ENCODE measurements at regions not wholly inside any gene's neighbourhood (a gene's known extent, or its start where the extent isn't known, plus 50 kb on each side); places are given as distances from the start of the nearest gene placed in this dataset.

GRCh38 chr6:80618953-80619352, 512.5 kb downstream of the BCKDHB start:
- TF ChIP-seq ESRRA (CRISPR knock-in tag; IDR thresholded peaks at IDR 0.05; ENCODE audit: borderline replicate concordance) (no peak), CTCF (IDR thresholded peaks at IDR 0.05) (no peak), ELF4 (CRISPR knock-in tag; IDR thresholded peaks at IDR 0.05; ENCODE audit: low read depth) (no peak), ATF3 (CRISPR knock-in tag; conservative IDR thresholded peaks at IDR 0.05) (no peak), MXD4 (CRISPR knock-in tag; IDR thresholded peaks at IDR 0.05; ENCODE audit: borderline replicate concordance) (no peak), SMAD3 (CRISPR knock-in tag; IDR thresholded peaks at IDR 0.05; ENCODE audit: borderline replicate concordance) (no peak), MAX (CRISPR knock-in tag; IDR thresholded peaks at IDR 0.05) (no peak), ETV6 (CRISPR knock-in tag; IDR thresholded peaks at IDR 0.05) (no peak), PRDM15 (CRISPR knock-in tag; IDR thresholded peaks at IDR 0.05) (no peak), USF2 (CRISPR knock-in tag; IDR thresholded peaks at IDR 0.05) (no peak), NR3C1 (CRISPR knock-in tag; conservative IDR thresholded peaks at IDR 0.05; ENCODE audit: low read depth) (no peak), ATF6 (CRISPR knock-in tag; IDR thresholded peaks at IDR 0.05) (no peak)

Data from WTC11 (cell line).